MCF 10A (cell line): ENCODE measurements at regions not wholly inside any gene's neighbourhood (a gene's known extent, or its start where the extent isn't known, plus 50 kb on each side); places are given as distances from the start of the nearest gene placed in this dataset.

Source experiments
- BruUV-seq: library from RNA; stranded (reverse); fragments of 400-500 nt; replicated peaks from 2 replicates; lab custom pipeline; 2021; lab: Mats Ljungman, UMichigan
- CTCF ChIA-PET: fragments of 300-600 bp; sonication (Branson Sonifier 250); formaldehyde crosslinking; extraction: SDS; loops from one replicate; lab custom pipeline; 2021; ENCODE audit warnings: antibody characterized with exemption, inconsistent platforms; lab: Yijun Ruan, JAX
- POLR2A ChIA-PET: fragments of 300-600, 350-650 bp; sonication (Branson Sonifier 250); formaldehyde crosslinking; extraction: SDS; loops from one replicate; lab custom pipeline; 2020; ENCODE audit warnings: antibody characterized with exemption, inconsistent platforms; lab: Yijun Ruan, JAX
- DNase-seq: peaks from one replicate; pipeline ENCODE4 v3.0.0-alpha.2; 2018; ENCODE audit not compliant: unreplicated experiment
- H3K27ac Mint-ChIP-seq: one replicate; pipeline ENCODE4 v1.8.0; 2022; ENCODE audit warnings: mild to moderate bottlenecking, low read depth, mixed read lengths; ENCODE audit not compliant: unreplicated experiment
- H3K27me3 Mint-ChIP-seq: one replicate; pipeline ENCODE4 v1.8.0; 2022; ENCODE audit warnings: mixed read lengths; ENCODE audit not compliant: insufficient read depth, unreplicated experiment
- H3K36me3 Mint-ChIP-seq: one replicate; pipeline ENCODE4 v1.8.0; 2022; ENCODE audit warnings: mild to moderate bottlenecking, moderate library complexity, mixed read lengths; ENCODE audit not compliant: insufficient read depth, unreplicated experiment
- H3K4me1 Mint-ChIP-seq: one replicate; pipeline ENCODE4 v1.8.0; 2022; ENCODE audit warnings: mixed read lengths; ENCODE audit not compliant: insufficient read depth, unreplicated experiment
- H3K4me3 Mint-ChIP-seq: one replicate; pipeline ENCODE4 v1.8.0; 2022; ENCODE audit warnings: mild to moderate bottlenecking, moderate library complexity, mixed read lengths; ENCODE audit not compliant: unreplicated experiment
- H3K9me3 Mint-ChIP-seq: one replicate; pipeline ENCODE4 v1.8.0; 2022; ENCODE audit warnings: mixed read lengths; ENCODE audit not compliant: unreplicated experiment
- CTCF ChIP-seq: fragments of 200-600 bp; IDR thresholded peaks from one replicate; pipeline ENCODE4 v1.8.0; 2022; ENCODE audit warnings: antibody characterized with exemption, mild to moderate bottlenecking; ENCODE audit not compliant: unreplicated experiment
- intact Hi-C: fragments of 100-400 bp; cut with micrococcal nuclease; formaldehyde crosslinking; loops from 2 replicates; pipeline ENCODE4 v1.14.1; 2022

DNA sequence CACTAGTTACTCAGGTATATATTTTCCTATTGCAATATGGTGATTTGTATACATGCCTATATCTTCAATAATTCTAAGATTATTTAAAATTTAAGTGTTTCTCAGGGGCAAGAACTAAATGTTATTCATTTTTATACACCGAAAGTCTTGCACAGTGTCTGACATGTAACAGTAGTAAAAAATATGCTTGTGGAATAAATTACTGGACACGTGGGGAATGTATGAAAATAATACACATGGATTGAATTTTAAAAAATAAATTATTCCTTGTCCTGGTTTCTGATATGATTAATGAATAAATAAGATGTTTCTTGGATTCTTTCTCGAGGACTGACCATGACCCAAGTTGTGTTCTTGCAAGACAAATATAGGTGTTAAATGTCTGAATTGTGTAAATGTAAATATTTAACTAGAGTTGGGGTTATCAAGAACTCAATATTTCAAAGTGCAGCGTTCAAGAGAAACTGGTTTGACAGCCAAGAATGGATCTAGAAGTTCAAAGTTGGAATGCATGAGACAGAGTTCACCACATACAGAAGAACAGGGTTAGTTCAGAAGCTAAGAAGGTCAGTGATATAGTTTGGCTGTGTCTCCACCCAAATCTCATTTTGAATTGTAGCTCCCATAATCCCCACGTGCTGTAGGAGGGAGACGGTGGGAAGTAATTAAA lies 142.1 kb upstream of the SPAG17 start:
- Mint-ChIP-seq H3K4me3 (no peak overlapping the region), H3K4me1 (peaks cover 12% of the 10 kb centered on the region), H3K27me3 (no peaks in the 10 kb centered on the region), H3K27ac (no peak overlapping the region), H3K36me3 (no peaks in the 10 kb centered on the region), H3K9me3 (no peaks in the 10 kb centered on the region)
- CTCF ChIA-PET: no interaction called here
- BruUV-seq: no TSS peak
- no peak for TF ChIP-seq CTCF
- POLR2A ChIA-PET: no interaction called here
- intact Hi-C loops: no loop called here
- no peak for DNase-seq

DNA sequence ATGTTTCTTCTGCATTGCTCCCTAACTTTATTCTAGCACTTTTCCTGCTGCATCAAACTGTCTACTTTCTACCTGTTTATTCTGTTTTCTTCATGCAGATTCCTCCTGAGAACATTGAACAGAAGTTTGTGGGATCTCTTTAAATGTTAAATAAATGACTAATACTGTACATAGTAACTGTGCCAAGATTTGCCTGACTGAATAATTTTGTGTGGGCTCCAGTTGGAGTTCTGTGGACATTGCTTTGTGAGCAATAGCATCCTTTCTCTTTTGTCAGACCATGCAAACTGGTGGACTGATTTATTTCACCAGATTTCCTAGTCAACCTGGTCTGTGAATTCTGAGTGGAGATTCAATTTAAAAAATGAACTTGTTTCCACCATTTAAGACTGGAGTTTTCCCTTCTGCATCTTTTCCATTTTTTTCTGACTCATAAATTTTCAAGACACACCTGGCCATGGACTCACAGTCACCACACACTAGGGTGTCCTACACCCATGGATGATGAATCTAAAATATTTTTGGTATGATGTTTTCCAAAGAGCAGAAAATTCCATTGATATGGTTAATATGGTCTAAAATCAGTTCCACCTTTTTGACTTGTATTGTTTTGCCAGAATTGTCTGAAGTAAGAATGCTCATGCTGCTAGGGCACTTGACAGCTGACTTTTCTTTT lies 140.7 kb upstream of the SPAG17 start:
- intact Hi-C loops: no loop called here
- Mint-ChIP-seq H3K4me1 (peaks cover 12% of the 10 kb centered on the region), H3K36me3 (no peaks in the 10 kb centered on the region), H3K27me3 (no peaks in the 10 kb centered on the region), H3K9me3 (no peaks in the 10 kb centered on the region), H3K27ac (no peak overlapping the region), H3K4me3 (no peak overlapping the region)
- POLR2A ChIA-PET: no interaction called here
- TF ChIP-seq CTCF: no peak
- no TSS peak for BruUV-seq
- DNase-seq: peak; percentile 27
- CTCF ChIA-PET: interaction anchor here (0.5 kb wide), 1 partner anchor 47 kb away, joined by 3 read pairs; no protein-coding TSS in a partner anchor

DNA sequence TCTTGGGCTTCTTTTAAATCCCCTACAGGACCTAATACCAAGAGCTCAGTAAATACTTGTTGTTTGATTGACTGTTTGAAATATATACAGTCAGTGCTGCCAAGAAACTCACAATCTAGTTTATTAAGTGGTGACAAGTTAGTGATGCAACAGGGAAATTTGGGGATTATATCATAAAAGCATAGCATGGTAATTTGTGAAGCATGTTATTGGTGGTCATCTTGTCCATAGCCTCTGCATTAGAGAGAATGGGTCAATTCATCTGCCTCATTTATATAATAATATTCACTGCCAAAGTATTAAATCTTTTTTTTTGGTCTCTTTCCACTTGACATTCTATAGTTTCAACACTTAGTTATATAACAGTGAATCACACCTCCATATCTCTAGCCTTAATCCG lies 138.2 kb upstream of the SPAG17 start:
- Mint-ChIP-seq H3K4me3 (no peak overlapping the region), H3K27me3 (no peaks in the 10 kb centered on the region), H3K4me1 (peaks cover 12% of the 10 kb centered on the region), H3K9me3 (no peaks in the 10 kb centered on the region), H3K27ac (no peak overlapping the region), H3K36me3 (no peaks in the 10 kb centered on the region)
- no TSS peak for BruUV-seq
- ChIA-PET POLR2A (no interaction called here), CTCF (interaction anchor here (0.7 kb wide), 2 partner anchors 76 to 153 kb away, joined by 3 read pairs; no protein-coding TSS in a partner anchor)
- TF ChIP-seq CTCF: no peak
- intact Hi-C loops: no loop called here
- DNase-seq: no peak

DNA sequence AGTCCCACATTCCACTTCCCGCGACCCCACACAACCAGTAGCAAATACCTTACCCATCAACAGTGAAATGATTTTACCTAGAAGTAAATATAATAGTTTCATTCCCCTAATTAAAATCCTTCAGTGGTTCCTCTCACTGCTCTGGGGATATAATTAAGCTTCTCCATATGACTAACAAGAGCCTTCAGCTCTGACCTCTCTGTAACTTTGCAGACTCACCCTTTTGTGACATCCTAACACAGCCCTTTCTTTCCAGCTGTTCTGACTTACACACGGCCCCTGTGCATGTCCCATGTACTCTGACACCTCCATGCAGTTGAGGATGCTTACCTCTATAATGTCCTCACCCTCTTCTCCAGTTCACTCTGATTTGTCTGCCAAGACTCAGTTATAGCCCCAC lies 137.3 kb upstream of the SPAG17 start:
- H3K27me3 Mint-ChIP-seq: no peaks in the 10 kb centered on the region
- no peak for TF ChIP-seq CTCF
- H3K4me3 Mint-ChIP-seq: no peak overlapping the region
- ChIA-PET POLR2A (no interaction called here), CTCF (no interaction called here)
- intact Hi-C loops: no loop called here
- no peaks in the 10 kb centered on the region for H3K36me3 Mint-ChIP-seq
- H3K27ac Mint-ChIP-seq: no peak overlapping the region
- no peak for DNase-seq
- peaks cover 12% of the 10 kb centered on the region for H3K4me1 Mint-ChIP-seq
- no TSS peak for BruUV-seq
- H3K9me3 Mint-ChIP-seq: no peaks in the 10 kb centered on the region
